Right lobe of liver (tissue), 6 donors: ENCODE measurements at regions not wholly inside any gene's neighbourhood (a gene's known extent, or its start where the extent isn't known, plus 50 kb on each side); places are given as distances from the start of the nearest gene placed in this dataset.
"Not testable (repeated sequence)": the region's sequence is repeated elsewhere in the genome, so short reads cannot be mapped to it uniquely, and the experiment has no call there.

Experiments used
- ATAC-seq, 4 donors: fragments of 200-7000 bp; cut with Tn5 transposase; one replicate each; pipeline ENCODE4 v1.9.1; 2020; ENCODE audit warnings: mild to moderate bottlenecking in 4 of 4, moderate library complexity in 4 of 4
- DNase-seq, 3 donors: peaks; one replicate each; pipeline ENCODE4 v3.0.0-alpha.2; 2020
- H3K27ac ChIP-seq, 3 donors: fragments of 200-600 bp; one replicate each; pipeline ENCODE4 v1.8.0; 2022
- H3K27me3 ChIP-seq, 2 donors: fragments of 200-600 bp; one replicate each; pipeline ENCODE4 v1.8.0; 2022
- H3K36me3 ChIP-seq, 4 donors: fragments of 200-600 bp; sonication (generic) in 1 of 4; one replicate each; pipeline versions ENCODE4 v1.5.1 to v1.8.0; 2017 to 2022; ENCODE audit warnings: control low read depth in 1 of 4
- H3K4me1 ChIP-seq, 4 donors: fragments of 200-600 bp; sonication (generic) in 1 of 4; one replicate each; pipeline versions ENCODE4 v1.5.1 to v1.8.0; 2017 to 2022; ENCODE audit warnings: control low read depth in 1 of 4
- H3K4me3 ChIP-seq, 3 donors: fragments of 200-600 bp; one replicate each; pipeline ENCODE4 v1.8.0; 2022
- H3K9me3 ChIP-seq, 4 donors: fragments of 200-600 bp; sonication (generic) in 1 of 4; one replicate each; pipeline versions ENCODE4 v1.5.1 to v1.8.0; 2017 to 2022; ENCODE audit warnings: control low read depth in 1 of 4
- WGBS: methylation state at CpG from one replicate; pipeline ENCODE4 v1.1.6; 2018; ENCODE audit warnings: low coverage, low lambda C conversion rate; ENCODE audit not compliant: insufficient coverage; ENCODE audit errors: missing lambda C conversion rate; 5-methylcytosine and 5-hydroxymethylcytosine counted together
- intact Hi-C, 2 donors: fragments of 100-400 bp; cut with DNase I; formaldehyde crosslinking; loops; one replicate each; pipeline versions ENCODE4 v1.11.2 to v1.14.1; 2022
- TF ChIP-seq, protein P1 (sequence below), 4 donors: fragments of 200-600 bp in 3 of 4; fragments of 450-650 bp in 1 of 4; IDR thresholded peaks; one replicate each; pipeline versions ENCODE4 v1.5.1 to v1.8.0; 2016 to 2022; ENCODE audit warnings: antibody characterized with exemption in 4 of 4, mild to moderate bottlenecking in 2 of 4
- donor health status: DM: no; HTN: yes; CAD: no.
- donor health status: DM: no; HTN: no; CAD: no.
- donor health status: DM: no; HTN: no; CAD: no.
- donor health status: DM: no; HTN: yes; CAD: no.
- donor health status: DM: no; HTN: yes; CAD: no.

DNA sequence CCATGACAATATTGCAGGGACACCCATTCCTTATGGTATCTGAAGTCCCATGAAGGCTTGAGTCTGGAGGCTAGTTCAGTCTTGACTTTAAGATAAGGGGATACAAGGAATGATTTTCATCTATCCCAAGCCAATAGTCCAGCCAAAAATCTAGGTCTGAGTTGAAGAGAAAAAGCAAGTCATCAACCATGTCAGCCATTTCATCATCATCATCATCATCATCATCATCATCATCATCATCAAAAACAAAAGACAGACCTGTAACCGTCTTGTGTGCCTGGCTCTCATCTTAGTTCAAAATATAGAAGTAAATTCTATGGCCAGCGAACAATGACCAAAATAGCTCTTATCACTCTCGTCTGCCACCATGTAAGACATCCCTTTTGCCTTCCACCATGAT is 59.5 kb upstream of the FAM90A26 start:
- H3K27me3 ChIP-seq, H3K4me1 ChIP-seq, ATAC-seq, DNase-seq, H3K27ac ChIP-seq, intact Hi-C loops, H3K9me3 ChIP-seq, H3K4me3 ChIP-seq, H3K36me3 ChIP-seq: not testable (repeated sequence)
- 87% methylated on average over 3 of the region's 3 CpGs for WGBS

DNA sequence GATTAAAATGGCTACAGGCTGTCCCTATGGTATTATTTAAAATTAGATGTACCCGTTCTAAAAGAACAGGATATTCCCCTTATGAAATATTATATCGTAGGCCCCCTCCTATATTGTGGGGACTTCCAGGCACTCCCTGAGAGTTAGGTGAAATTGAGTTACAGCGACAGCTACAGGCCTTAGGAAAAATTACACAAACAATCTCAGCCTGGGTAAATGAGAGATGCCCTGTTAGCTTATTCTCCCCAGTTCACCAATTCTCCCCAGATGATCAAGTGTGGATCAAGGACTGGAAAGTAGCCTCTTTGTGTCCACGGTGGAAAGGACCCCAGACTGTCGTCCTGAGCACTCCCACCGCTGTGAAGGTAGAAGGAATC is 67.1 kb upstream of the FAM90A26 start:
- H3K9me3 ChIP-seq, ATAC-seq, H3K27ac ChIP-seq, H3K4me1 ChIP-seq, H3K36me3 ChIP-seq, H3K4me3 ChIP-seq, intact Hi-C loops, H3K27me3 ChIP-seq, DNase-seq: not testable (repeated sequence)
- TF ChIP-seq, protein P1, sequence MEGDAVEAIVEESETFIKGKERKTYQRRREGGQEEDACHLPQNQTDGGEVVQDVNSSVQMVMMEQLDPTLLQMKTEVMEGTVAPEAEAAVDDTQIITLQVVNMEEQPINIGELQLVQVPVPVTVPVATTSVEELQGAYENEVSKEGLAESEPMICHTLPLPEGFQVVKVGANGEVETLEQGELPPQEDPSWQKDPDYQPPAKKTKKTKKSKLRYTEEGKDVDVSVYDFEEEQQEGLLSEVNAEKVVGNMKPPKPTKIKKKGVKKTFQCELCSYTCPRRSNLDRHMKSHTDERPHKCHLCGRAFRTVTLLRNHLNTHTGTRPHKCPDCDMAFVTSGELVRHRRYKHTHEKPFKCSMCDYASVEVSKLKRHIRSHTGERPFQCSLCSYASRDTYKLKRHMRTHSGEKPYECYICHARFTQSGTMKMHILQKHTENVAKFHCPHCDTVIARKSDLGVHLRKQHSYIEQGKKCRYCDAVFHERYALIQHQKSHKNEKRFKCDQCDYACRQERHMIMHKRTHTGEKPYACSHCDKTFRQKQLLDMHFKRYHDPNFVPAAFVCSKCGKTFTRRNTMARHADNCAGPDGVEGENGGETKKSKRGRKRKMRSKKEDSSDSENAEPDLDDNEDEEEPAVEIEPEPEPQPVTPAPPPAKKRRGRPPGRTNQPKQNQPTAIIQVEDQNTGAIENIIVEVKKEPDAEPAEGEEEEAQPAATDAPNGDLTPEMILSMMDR (IDR thresholded peaks at IDR 0.05) = peak in 3 of 4 donors; percentile 7 to 41 (median 34)
- 13% methylated on average over 4 of the region's 6 CpGs for WGBS

DNA sequence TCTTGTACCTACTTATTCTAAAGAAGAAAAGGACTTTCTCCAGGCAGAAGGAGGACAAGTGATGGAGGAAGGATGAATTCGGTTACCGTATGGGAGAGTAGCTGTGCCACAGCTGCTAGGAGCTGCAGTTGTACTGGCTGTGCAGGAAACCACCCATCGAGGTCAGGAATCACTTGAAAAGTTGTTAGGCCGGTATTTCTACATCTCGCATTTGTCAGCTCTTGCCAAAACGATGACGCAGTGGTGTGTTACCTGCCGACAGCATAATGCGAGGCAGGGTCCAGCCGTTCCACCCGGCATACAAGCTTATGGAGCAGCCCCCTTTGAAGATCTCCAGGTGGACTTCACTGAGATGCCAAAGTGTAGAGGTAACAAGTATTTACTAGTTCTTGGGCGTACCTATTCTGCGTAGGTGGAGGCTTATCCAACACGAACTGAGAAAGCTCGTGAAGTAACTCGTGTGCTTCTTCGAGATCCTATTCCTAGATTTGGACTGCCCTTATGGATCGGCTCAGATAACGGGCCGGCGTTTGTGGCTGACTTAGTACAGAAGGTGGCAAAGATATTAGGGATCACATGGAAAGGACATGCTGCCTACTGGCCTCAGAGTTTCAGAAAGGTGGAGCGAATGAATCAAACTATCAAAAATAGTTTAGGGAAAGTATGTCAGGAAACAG is 67.6 kb upstream of the FAM90A26 start:
- H3K4me1 ChIP-seq, ATAC-seq, intact Hi-C loops, DNase-seq, H3K9me3 ChIP-seq, H3K36me3 ChIP-seq, H3K4me3 ChIP-seq, H3K27me3 ChIP-seq, H3K27ac ChIP-seq: not testable (repeated sequence)
- WGBS = 83% methylated on average over 15 of the region's 22 CpGs

GRCh38 chr4:9096330-9096729 is 73.9 kb upstream of the FAM90A26 start:
- H3K4me1 ChIP-seq, DNase-seq, ATAC-seq, H3K27ac ChIP-seq, H3K4me3 ChIP-seq, H3K27me3 ChIP-seq, H3K36me3 ChIP-seq, intact Hi-C loops, H3K9me3 ChIP-seq: not testable (repeated sequence)
- WGBS = 59% methylated on average over 2 of the region's 5 CpGs

- ATAC-seq, H3K4me3 ChIP-seq, H3K4me1 ChIP-seq, H3K9me3 ChIP-seq, H3K27ac ChIP-seq, DNase-seq, H3K27me3 ChIP-seq, intact Hi-C loops, H3K36me3 ChIP-seq: not testable (repeated sequence)
- 24% methylated on average over 2 of the region's 15 CpGs for WGBS
These were observed 91.4 kb upstream of the FAM90A26 start for GRCh38 chr4:9078796-9079195.

DNA sequence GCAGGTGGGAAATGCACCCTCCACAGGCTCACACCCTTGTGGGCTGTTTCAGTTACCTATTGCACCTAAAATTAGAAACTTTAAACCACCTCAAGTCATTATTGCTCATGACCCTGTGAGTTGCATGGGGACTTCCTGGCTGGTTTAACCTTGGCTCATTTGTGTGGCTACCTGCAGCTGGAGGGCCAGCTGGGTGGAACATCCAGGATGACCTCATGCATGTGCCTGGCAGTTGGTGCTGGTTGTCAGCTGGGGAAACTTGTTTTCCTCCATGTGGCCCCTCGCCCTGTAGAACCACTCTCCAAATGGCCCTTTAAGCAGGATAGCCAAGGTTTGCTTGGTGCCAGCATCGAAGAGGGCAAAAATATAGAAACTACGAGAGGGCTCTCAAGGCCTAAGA is 93.2 kb upstream of the FAM90A26 start:
- H3K9me3 ChIP-seq, intact Hi-C loops, H3K27ac ChIP-seq, H3K36me3 ChIP-seq, ATAC-seq, H3K27me3 ChIP-seq, H3K4me1 ChIP-seq, DNase-seq, H3K4me3 ChIP-seq: not testable (repeated sequence)
- WGBS = 80% methylated on average over 1 of the region's 3 CpGs

DNA sequence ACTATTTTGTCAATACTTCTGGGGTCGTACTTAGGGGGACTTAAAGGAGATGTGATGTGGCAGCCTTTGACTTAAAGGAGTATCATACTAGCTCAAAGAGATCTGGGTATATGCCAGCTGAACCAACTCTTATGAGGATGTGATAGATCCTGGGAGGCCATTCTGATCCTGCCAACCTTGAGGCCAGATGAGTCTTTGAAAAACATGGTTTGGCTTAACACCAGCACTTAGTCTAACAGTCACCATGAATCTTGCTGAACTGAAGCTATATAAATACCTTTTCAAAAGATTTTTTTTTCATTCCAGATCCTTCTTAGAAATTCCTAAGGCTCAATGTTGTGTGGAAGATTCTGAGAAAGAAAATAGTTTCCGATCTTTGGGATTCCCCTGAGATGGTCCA is 93.7 kb upstream of the FAM90A26 start:
- H3K4me1 ChIP-seq, H3K9me3 ChIP-seq, H3K27ac ChIP-seq, DNase-seq, ATAC-seq, H3K27me3 ChIP-seq, H3K4me3 ChIP-seq, H3K36me3 ChIP-seq, intact Hi-C loops: not testable (repeated sequence)
- WGBS = 92% methylated on average over 2 of the region's 2 CpGs

DNA sequence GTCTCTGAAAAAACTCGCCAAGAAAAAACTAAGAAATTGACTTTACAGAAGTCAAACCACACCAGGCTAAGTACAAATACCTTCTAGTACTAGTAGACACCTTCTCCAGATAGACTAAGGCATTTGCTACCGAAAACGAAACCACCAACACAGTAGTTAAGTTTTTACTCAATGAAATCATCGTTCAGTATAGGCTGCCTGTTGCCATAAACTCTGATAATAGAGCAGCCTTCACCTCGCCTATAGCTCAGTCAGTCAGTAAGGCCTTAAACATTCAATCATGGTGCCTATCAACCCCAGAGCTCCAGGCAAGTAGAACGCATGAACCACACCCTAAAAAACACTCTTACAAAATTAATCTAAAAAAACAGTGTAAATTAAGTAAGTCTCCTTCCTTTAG is 96.8 kb upstream of the FAM90A26 start:
- H3K27me3 ChIP-seq, H3K9me3 ChIP-seq, H3K36me3 ChIP-seq, intact Hi-C loops, DNase-seq, ATAC-seq, H3K4me1 ChIP-seq, H3K27ac ChIP-seq, H3K4me3 ChIP-seq: not testable (repeated sequence)
- WGBS = 71% methylated on average over 6 of the region's 6 CpGs

DNA sequence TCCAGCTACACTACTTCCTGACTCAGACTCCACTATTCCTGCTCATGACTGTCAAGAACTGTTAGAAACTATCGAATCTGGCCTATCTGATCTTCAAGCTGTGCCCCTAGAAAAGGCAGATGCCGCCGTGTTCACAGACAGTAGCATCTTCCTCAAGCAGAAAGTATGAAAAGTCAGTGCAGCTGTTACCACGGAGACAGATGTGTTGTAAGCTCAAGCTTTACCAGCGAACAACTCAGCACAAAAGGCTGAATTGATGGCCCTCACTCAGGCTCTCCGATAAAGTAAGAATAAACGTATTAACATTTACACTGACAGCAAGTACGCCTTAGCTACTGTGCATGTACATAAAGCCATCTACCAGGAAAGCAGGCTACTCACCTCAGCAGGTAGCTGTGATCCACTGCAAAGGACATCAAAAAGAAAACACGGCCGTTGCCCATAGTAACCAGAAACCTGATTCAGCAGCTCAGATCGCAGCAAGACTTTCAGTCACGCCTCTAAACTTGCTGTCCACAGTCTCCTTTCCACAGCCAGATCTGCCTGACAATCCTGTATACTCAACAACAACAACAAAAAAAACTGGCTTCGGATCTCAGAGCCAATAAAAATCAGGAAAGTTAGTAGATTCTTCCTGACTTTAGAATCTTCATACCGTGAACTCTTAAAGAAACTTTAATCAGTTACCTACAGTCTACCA is 97.5 kb upstream of the FAM90A26 start:
- H3K27ac ChIP-seq, intact Hi-C loops, H3K27me3 ChIP-seq, H3K36me3 ChIP-seq, H3K4me3 ChIP-seq, H3K4me1 ChIP-seq, DNase-seq, ATAC-seq, H3K9me3 ChIP-seq: not testable (repeated sequence)
- WGBS = 55% methylated on average over 14 of the region's 14 CpGs

DNA sequence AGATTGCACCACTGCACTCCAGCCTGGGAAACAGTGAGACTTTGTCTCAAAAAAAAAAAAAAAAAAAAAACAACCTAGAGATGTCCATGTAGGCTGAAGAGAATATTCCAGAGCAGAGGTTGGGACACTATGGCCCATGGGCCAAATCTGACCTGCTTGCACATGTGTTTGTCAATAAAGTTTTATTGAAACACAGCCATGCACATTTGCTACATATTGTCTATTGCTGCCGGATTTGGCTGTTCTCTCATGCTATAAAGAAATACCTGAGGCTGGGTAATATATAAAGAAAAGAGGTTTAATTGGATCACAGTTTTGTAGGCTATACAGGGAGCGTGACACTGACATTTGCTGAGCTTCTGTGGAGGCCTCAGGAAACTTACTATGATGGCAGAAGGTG is 102.3 kb upstream of the FAM90A26 start:
- H3K4me1 ChIP-seq, DNase-seq, H3K27ac ChIP-seq, intact Hi-C loops, H3K36me3 ChIP-seq, H3K9me3 ChIP-seq, ATAC-seq, H3K27me3 ChIP-seq, H3K4me3 ChIP-seq: not testable (repeated sequence)
- WGBS = 72% methylated on average over 2 of the region's 2 CpGs

- not testable (repeated sequence) for H3K4me1 ChIP-seq, H3K27me3 ChIP-seq, ATAC-seq
These were observed 106.6 kb upstream of the FAM90A26 start for GRCh38 chr4:9063612-9064011.

More at GRCh38 chr4:9063612-9064011, 106.6 kb upstream of the FAM90A26 start:
- DNase-seq, H3K27ac ChIP-seq, H3K4me3 ChIP-seq, H3K36me3 ChIP-seq, H3K9me3 ChIP-seq, intact Hi-C loops: not testable (repeated sequence)
- WGBS = 76% methylated on average over 4 of the region's 5 CpGs
